ENCODE measurements at regions not wholly inside any gene's neighbourhood (a gene's known extent, or its start where the extent isn't known, plus 50 kb on each side); places are given as distances from the start of the nearest gene placed in this dataset.

DNA sequence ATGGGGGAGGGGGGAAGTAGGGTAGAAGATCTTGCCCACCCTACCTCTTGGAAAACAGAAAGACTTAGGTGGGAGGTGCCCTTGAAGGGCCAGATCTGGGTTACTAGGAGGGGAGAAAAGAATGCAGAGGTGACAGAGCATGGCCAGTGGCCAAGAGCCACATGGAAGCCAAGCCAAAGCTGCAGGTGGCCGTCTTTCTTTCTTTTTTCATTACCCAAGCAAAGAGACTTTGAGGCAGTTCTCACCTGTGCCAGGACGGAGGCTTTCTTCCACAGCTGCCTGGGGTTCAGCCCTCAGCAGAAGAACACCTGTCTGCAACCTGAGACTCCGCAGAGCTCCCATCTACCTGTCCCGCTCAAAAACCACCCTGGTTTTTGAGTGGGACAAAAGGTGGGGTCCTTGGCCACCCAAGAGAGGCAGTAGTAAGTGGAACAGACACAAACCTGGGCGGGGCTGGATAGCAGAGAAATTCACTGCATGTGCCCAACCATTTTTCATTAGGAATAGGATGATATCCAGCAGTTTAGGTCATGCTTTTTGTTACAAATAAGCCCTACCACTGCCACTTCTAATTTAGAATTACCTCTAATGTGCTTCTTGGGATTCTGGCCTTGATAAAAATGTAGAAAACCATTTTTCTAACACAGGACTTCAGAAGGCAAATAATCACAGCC is 116.5 kb downstream of the DYRK2 start:
- Histone ChIP-seq H3K4me1 (ENCODE audit: control insufficient read depth in 2 of 2, insufficient read depth in 2 of 2, low read length in 2 of 2) (no peaks in the 10 kb centered on the region), H3K27me3 (ENCODE audit: control insufficient read depth in 2 of 2, insufficient read depth in 2 of 2, low read length in 2 of 2) (no peaks in the 10 kb centered on the region), H3K4me3 (ENCODE audit: low read length) (no peak overlapping the region), H3K36me3 (ENCODE audit: control insufficient read depth in 2 of 3, insufficient read depth in 3 of 3, low read length in 3 of 3) (no peaks in the 10 kb centered on the region), H3K27ac (ENCODE audit: low read depth, low read length) (no peak overlapping the region), H3K9me3 (ENCODE audit: control insufficient read depth in 2 of 3, low read length in 3 of 3) (no peaks in the 10 kb centered on the region)
- CTCF ChIA-PET: no interaction called here
- DNase-seq (no peak), ATAC-seq (no peak)
- Mint-ChIP-seq H3K27ac (peak overlapping the region in 1 of 9 donors; percentile 10), H3K9me3 (peaks cover 0 to 2% (median 0%) of the 10 kb centered on the region in 11 donors), H3K36me3 (peaks cover 0 to 3% (median 0%) of the 10 kb centered on the region in 5 donors), H3K4me1 (no peaks in the 10 kb centered on the region), H3K4me3 (no peak overlapping the region), H3K27me3 (no peaks in the 10 kb centered on the region)
- POLR2A ChIA-PET: no interaction called here
- intact Hi-C loops (cut with micrococcal nuclease): no loop called here

DNA sequence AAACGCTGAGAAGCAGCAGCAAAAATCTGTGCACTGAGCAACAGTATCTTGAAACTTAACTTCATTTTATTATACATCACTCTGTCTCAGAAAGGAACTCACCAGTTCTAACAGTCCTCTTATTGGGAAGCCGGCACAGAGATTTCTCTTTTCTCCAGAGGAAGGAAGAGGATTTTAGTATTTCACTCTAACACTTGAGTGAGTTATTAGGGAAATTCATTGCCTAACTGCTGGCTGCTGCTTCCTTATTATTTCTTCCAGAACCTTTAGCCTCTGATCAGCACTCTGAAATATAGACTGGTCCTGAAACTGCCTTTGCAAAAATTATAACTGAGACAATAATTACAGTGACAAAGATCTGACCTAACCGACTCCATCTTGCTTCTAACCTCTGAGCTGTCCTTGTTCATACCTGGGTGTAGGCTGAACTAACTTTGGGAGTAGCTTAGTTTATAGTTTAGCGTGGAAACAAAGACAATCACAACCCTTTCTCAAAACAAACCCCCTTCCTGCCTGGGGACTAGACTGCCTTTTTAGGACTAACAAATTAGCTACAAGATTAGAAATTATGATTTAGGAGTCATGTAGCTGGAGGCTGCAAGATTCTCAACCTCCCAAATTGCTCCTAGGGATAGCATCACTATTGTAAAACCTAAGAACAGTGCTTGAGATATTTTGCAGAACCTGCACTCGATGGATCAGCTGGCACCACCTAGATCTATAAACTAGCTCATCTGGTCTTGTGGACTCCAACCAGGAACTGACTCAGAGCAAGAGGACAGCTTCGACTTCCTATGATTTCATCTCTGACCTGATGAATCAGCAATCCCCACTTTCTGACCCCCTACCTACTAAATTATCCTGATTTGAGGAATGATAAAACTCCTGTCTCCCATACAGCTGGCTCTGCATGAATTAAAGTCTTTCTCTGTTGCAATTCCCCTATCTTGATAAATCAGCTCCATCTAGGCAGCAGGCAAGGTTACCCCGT is 117.5 kb downstream of the DYRK2 start:
- no peak overlapping the region for H3K27ac ChIP-seq (ENCODE audit: low read depth, low read length)
- Mint-ChIP-seq H3K9me3 (peaks cover 0 to 2% (median 0%) of the 10 kb centered on the region in 11 donors), H3K36me3 (peaks cover 0 to 2% (median 0%) of the 10 kb centered on the region in 5 donors), H3K4me3 (no peak overlapping the region), H3K27me3 (no peaks in the 10 kb centered on the region), H3K4me1 (no peaks in the 10 kb centered on the region), H3K27ac (no peak overlapping the region)
- H3K36me3 ChIP-seq (ENCODE audit: control insufficient read depth in 2 of 3, insufficient read depth in 3 of 3, low read length in 3 of 3): no peaks in the 10 kb centered on the region
- ATAC-seq (no peak), DNase-seq (no peak)
- H3K27me3 ChIP-seq (ENCODE audit: control insufficient read depth in 2 of 2, insufficient read depth in 2 of 2, low read length in 2 of 2): no peaks in the 10 kb centered on the region
- intact Hi-C loops (cut with micrococcal nuclease): loop anchor here in 1 of 2 donors (1.0 kb wide), 1 partner anchor 33 kb away; no protein-coding TSS in a partner anchor
- H3K4me1 ChIP-seq (ENCODE audit: control insufficient read depth in 2 of 2, insufficient read depth in 2 of 2, low read length in 2 of 2): no peaks in the 10 kb centered on the region
- ChIA-PET CTCF (no interaction called here), POLR2A (no interaction called here)
- no peaks in the 10 kb centered on the region for H3K9me3 ChIP-seq (ENCODE audit: control insufficient read depth in 2 of 3, low read length in 3 of 3)
- no peak overlapping the region for H3K4me3 ChIP-seq (ENCODE audit: low read length)

DNA sequence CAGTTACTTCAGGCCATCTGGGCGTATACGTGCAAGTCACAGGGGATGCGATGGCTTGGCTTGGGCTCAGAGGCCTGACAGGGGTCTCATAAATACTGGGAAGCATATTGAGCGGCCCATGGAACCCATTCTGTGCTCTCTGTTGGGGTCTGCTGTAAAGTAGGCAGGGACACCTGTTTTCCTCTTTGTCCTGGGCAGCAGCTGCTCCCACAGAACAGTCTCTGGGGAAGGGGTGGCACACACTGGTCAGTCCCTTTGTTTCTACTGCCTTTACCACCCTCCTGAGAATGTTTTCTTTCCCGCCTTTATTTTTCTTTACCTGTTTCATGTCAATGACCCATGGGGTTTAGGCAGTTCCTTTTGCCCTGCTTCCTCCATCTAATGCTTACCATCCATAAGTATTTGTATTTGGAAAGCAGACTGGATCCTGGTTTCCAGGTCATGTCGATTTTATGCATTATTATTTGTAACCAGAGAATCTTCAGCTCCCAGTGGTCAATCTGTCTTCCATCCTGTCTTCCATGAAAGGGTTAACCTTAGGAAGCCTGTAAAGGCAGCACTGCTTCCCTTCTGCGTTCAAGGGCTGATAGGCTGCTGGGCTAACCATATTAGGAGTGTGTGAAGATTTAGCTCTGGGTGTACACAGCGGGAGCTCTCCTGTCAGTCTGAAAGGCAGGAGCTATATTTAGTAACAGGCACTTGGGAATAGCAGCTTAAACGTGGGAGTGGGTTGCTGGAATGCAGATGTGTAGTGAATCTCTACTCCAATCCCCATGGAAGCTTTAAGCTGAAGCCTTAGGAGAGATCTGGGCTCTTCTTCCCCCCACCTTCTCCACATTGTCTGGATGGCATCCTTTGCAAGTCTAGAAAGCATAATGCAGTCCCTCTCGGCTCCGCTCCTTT is 124.0 kb downstream of the DYRK2 start:
- ChIA-PET CTCF (no interaction called here), POLR2A (interaction anchor here (0.6 kb wide), 1 partner anchor 235 kb away, joined by 3 read pairs; no protein-coding TSS in a partner anchor)
- Mint-ChIP-seq H3K27ac (no peak overlapping the region), H3K9me3 (peaks cover 0 to 3% (median 0%) of the 10 kb centered on the region in 11 donors), H3K4me3 (no peak overlapping the region), H3K4me1 (no peaks in the 10 kb centered on the region), H3K27me3 (no peaks in the 10 kb centered on the region), H3K36me3 (peaks cover 0 to 3% (median 0%) of the 10 kb centered on the region in 5 donors)
- H3K27me3 ChIP-seq (ENCODE audit: control insufficient read depth in 2 of 2, insufficient read depth in 2 of 2, low read length in 2 of 2): no peaks in the 10 kb centered on the region
- DNase-seq (no peak), ATAC-seq (no peak)
- no peaks in the 10 kb centered on the region for H3K9me3 ChIP-seq (ENCODE audit: control insufficient read depth in 2 of 3, low read length in 3 of 3)
- H3K4me1 ChIP-seq (ENCODE audit: control insufficient read depth in 2 of 2, insufficient read depth in 2 of 2, low read length in 2 of 2): no peaks in the 10 kb centered on the region
- no peak overlapping the region for H3K4me3 ChIP-seq (ENCODE audit: low read length)
- H3K27ac ChIP-seq (ENCODE audit: low read depth, low read length): no peak overlapping the region
- no peaks in the 10 kb centered on the region for H3K36me3 ChIP-seq (ENCODE audit: control insufficient read depth in 2 of 3, insufficient read depth in 3 of 3, low read length in 3 of 3)
- intact Hi-C loops (cut with micrococcal nuclease): no loop called here

DNA sequence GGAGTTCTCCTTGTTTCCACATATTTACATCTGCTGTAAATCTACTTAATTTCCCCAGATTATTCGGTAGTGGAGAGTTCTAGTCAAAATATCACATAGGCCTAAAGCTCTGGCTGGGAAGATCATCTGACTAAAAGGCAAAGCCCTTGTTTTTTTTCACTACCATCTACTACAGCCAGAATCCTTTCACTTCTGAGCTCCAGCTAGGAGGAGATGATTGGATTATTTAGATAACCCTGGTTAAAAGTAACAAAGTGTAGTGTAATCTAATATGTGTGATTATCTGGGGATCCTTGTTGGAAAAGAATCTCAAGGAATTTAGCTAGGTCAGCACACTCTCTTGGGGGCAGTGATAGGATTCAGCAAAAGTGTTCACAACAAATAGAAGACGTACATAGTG is 125.4 kb downstream of the DYRK2 start:
- intact Hi-C loops (cut with micrococcal nuclease): no loop called here
- Histone ChIP-seq H3K27ac (ENCODE audit: low read depth, low read length) (no peak overlapping the region), H3K27me3 (ENCODE audit: control insufficient read depth in 2 of 2, insufficient read depth in 2 of 2, low read length in 2 of 2) (no peaks in the 10 kb centered on the region), H3K4me3 (ENCODE audit: low read length) (no peak overlapping the region), H3K36me3 (ENCODE audit: control insufficient read depth in 2 of 3, insufficient read depth in 3 of 3, low read length in 3 of 3) (no peaks in the 10 kb centered on the region), H3K4me1 (ENCODE audit: control insufficient read depth in 2 of 2, insufficient read depth in 2 of 2, low read length in 2 of 2) (no peaks in the 10 kb centered on the region), H3K9me3 (ENCODE audit: control insufficient read depth in 2 of 3, low read length in 3 of 3) (no peaks in the 10 kb centered on the region)
- H3K4me3 Mint-ChIP-seq: no peak overlapping the region
- H3K36me3 Mint-ChIP-seq: peaks cover 0 to 3% (median 0%) of the 10 kb centered on the region in 5 donors
- H3K9me3 Mint-ChIP-seq: peaks cover 0 to 4% (median 0%) of the 10 kb centered on the region in 11 donors
- H3K27ac Mint-ChIP-seq: no peak overlapping the region
- POLR2A ChIA-PET: interaction anchor here (1.5 kb wide), 1 partner anchor 10 kb away, joined by 4 read pairs; no protein-coding TSS in a partner anchor
- DNase-seq (no peak), ATAC-seq (no peak)
- CTCF ChIA-PET: no interaction called here
- no peaks in the 10 kb centered on the region for H3K4me1 Mint-ChIP-seq
- H3K27me3 Mint-ChIP-seq: no peaks in the 10 kb centered on the region

DNA sequence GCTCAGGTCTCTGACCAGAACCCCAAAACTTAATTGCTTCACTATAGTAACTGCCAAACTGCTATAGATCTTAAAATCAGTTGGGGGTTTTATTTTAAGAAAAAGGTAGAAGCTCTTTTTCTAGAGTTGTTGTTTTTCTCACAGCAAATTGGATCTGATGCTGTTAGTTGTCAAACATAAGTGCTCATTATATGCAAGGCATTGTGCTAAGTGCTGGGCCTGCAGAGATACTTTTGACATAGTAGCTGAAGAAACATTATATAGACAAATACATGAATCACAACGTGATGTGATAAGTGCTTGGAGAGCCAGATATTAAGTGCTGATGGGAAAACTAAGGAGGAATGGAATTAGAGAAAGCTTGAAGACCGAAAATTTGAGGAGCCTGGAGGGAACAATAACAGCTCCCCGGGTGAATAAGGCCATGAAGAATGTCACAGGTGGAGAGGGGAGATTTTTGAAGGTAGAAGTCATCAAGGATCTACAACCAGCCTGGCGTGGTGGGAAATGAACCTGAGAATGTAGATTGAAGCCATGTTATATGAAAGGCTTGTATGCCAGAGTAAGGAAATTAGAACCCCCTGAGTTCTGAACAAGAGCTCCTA is 126.5 kb downstream of the DYRK2 start:
- H3K4me3 ChIP-seq (ENCODE audit: low read length): no peak overlapping the region
- ChIA-PET POLR2A (interaction anchor here (0.6 to 1.5 kb wide), 2 partner anchors 11 to 149 kb away, joined by 3 to 4 read pairs; no protein-coding TSS in a partner anchor), CTCF (interaction anchor here (0.7 kb wide), 1 partner anchor 47 kb away, joined by 3 read pairs; no protein-coding TSS in a partner anchor)
- no peaks in the 10 kb centered on the region for H3K27me3 ChIP-seq (ENCODE audit: control insufficient read depth in 2 of 2, insufficient read depth in 2 of 2, low read length in 2 of 2)
- peaks cover 0 to 3% (median 0%) of the 10 kb centered on the region in 5 donors for H3K36me3 Mint-ChIP-seq
- ATAC-seq (no peak), DNase-seq (no peak)
- H3K4me1 ChIP-seq (ENCODE audit: control insufficient read depth in 2 of 2, insufficient read depth in 2 of 2, low read length in 2 of 2): no peaks in the 10 kb centered on the region
- no peak overlapping the region for H3K27ac Mint-ChIP-seq
- H3K36me3 ChIP-seq (ENCODE audit: control insufficient read depth in 2 of 3, insufficient read depth in 3 of 3, low read length in 3 of 3): no peaks in the 10 kb centered on the region
- intact Hi-C loops (cut with micrococcal nuclease): no loop called here
- H3K27me3 Mint-ChIP-seq: no peaks in the 10 kb centered on the region
- no peaks in the 10 kb centered on the region for H3K4me1 Mint-ChIP-seq
- no peaks in the 10 kb centered on the region for H3K9me3 ChIP-seq (ENCODE audit: control insufficient read depth in 2 of 3, low read length in 3 of 3)
- H3K4me3 Mint-ChIP-seq: no peak overlapping the region
- no peak overlapping the region for H3K27ac ChIP-seq (ENCODE audit: low read depth, low read length)
- peaks cover 0 to 4% (median 0%) of the 10 kb centered on the region in 11 donors for H3K9me3 Mint-ChIP-seq

- Mint-ChIP-seq H3K27me3 (no peaks in the 10 kb centered on the region), H3K36me3 (peaks cover 0 to 3% (median 2%) of the 10 kb centered on the region in 5 donors), H3K4me3 (no peak overlapping the region), H3K4me1 (peaks cover 6 to 38% (median 32%) of the 10 kb centered on the region in 7 donors), H3K27ac (no peak overlapping the region), H3K9me3 (peaks cover 0 to 7% (median 0%) of the 10 kb centered on the region in 11 donors)
- Histone ChIP-seq H3K4me1 (ENCODE audit: control insufficient read depth in 2 of 2, insufficient read depth in 2 of 2, low read length in 2 of 2) (peaks cover 0 to 13% of the 10 kb centered on the region in 2 donors), H3K36me3 (ENCODE audit: control insufficient read depth in 2 of 3, insufficient read depth in 3 of 3, low read length in 3 of 3) (no peaks in the 10 kb centered on the region), H3K27me3 (ENCODE audit: control insufficient read depth in 2 of 2, insufficient read depth in 2 of 2, low read length in 2 of 2) (no peaks in the 10 kb centered on the region), H3K4me3 (ENCODE audit: low read length) (no peak overlapping the region), H3K9me3 (ENCODE audit: control insufficient read depth in 2 of 3, low read length in 3 of 3) (no peaks in the 10 kb centered on the region), H3K27ac (ENCODE audit: low read depth, low read length) (no peak overlapping the region)
- POLR2A ChIA-PET: no interaction called here
- ATAC-seq: no peak
- intact Hi-C loops (cut with micrococcal nuclease): no loop called here
- CTCF ChIA-PET: no interaction called here
- DNase-seq: no peak
Measured at GRCh38 chr12:67780580-67781084, 132.1 kb downstream of the DYRK2 start.
